PC-3 (cell line): ENCODE measurements at regions not wholly inside any gene's neighbourhood (a gene's known extent, or its start where the extent isn't known, plus 50 kb on each side); places are given as distances from the start of the nearest gene placed in this dataset.

Experiments used
- ATAC-seq: fragments of 200-7000 bp; cut with Tn5 transposase; 2 replicates; pipeline ENCODE4 v1.9.1; 2020; ENCODE audit warnings: mild to moderate bottlenecking, moderate library complexity
- BruUV-seq: library from RNA; stranded (reverse); fragments of 400-500 nt; replicated peaks from 2 replicates; lab custom pipeline; 2021; lab: Mats Ljungman, UMichigan
- CTCF ChIA-PET: fragments of 300-600 bp; sonication (Branson Sonifier 250); formaldehyde crosslinking; loops from one replicate; lab custom pipeline; 2022; ENCODE audit warnings: antibody characterized with exemption; lab: Charles Lee
- POLR2A ChIA-PET: fragments of 300-600 bp; sonication (Branson Sonifier 250); formaldehyde crosslinking; loops from one replicate; lab custom pipeline; 2022; ENCODE audit warnings: antibody characterized with exemption; ENCODE audit not compliant: unreplicated experiment; lab: Charles Lee
- DNase-seq: peaks from one replicate; pipeline ENCODE4 v3.0.0-alpha.2; 2015
- H2AFZ ChIP-seq: fragments of 300-600 bp; sonication (generic); 2 replicates; pipeline ENCODE4 v1.6.0; 2016; ENCODE audit warnings: antibody characterized with exemption, low read length
- H3F3A ChIP-seq: fragments of 300-600 bp; sonication (generic); one replicate; pipeline ENCODE4 v1.6.0; 2017; ENCODE audit warnings: antibody characterized with exemption, low read length, control low read depth, mild to moderate bottlenecking; ENCODE audit not compliant: unreplicated experiment
- H3K27ac ChIP-seq: fragments of 300-600 bp; sonication (generic); 2 replicates; pipeline ENCODE4 v1.5.1; 2016; ENCODE audit warnings: mild to moderate bottlenecking, low read length
- H3K27me3 ChIP-seq: fragments of 300-600 bp; sonication (generic); 2 replicates; pipeline ENCODE4 v1.6.1; 2016; ENCODE audit warnings: low read length, mixed read lengths
- H3K36me3 ChIP-seq: fragments of 300-600 bp; sonication (generic); 2 replicates; pipeline ENCODE4 v1.6.1; 2016; ENCODE audit warnings: low read depth, mixed run types, low read length, mixed read lengths
- H3K4me1 ChIP-seq: fragments of 300-600 bp; sonication (generic); 2 replicates; pipeline ENCODE4 v1.5.1; 2016; ENCODE audit warnings: low read length; ENCODE audit not compliant: insufficient read depth
- H3K4me2 ChIP-seq: fragments of 300-600 bp; sonication (generic); 2 replicates; pipeline ENCODE4 v1.6.0; 2016; ENCODE audit warnings: low read length
- H3K4me3 ChIP-seq: fragments of 300-600 bp; sonication (generic); 2 replicates; pipeline ENCODE4 v1.5.1; 2016; ENCODE audit warnings: mild to moderate bottlenecking, low read length, mixed read lengths
- H3K79me2 ChIP-seq: fragments of 300-600 bp; sonication (generic); 2 replicates; pipeline ENCODE4 v1.6.1; 2017; ENCODE audit warnings: low read length, mixed read lengths
- H3K9ac ChIP-seq: fragments of 300-600 bp; sonication (generic); 2 replicates; pipeline ENCODE4 v1.6.0; 2016; ENCODE audit warnings: mild to moderate bottlenecking, low read length
- H3K9me2 ChIP-seq: fragments of 300-600 bp; sonication (generic); replicated peaks from 2 replicates; pipeline ENCODE4 v1.6.1; 2016; ENCODE audit warnings: mixed run types, low read length, mixed read lengths
- H3K9me3 ChIP-seq: fragments of 300-600 bp; sonication (generic); 2 replicates; pipeline ENCODE4 v1.6.1; 2016; ENCODE audit warnings: low read length, mixed read lengths
- H4K20me1 ChIP-seq: fragments of 300-600 bp; sonication (generic); 2 replicates; pipeline ENCODE4 v1.6.1; 2016; ENCODE audit warnings: low read length, mixed read lengths
- CTCF ChIP-seq: fragments of 300-600 bp; sonication (generic); conservative IDR thresholded peaks from 2 replicates; pipeline ENCODE4 v1.5.1; 2017; ENCODE audit warnings: antibody characterized with exemption, low read depth, mild to moderate bottlenecking, low read length
- EZH2 ChIP-seq: fragments of 300-600 bp; sonication (generic); IDR thresholded peaks from one replicate; pipeline ENCODE4 v1.6.1; 2017; ENCODE audit warnings: antibody characterized with exemption, mild to moderate bottlenecking, low read length; ENCODE audit not compliant: unreplicated experiment
- EZH2phosphoT487 ChIP-seq: fragments of 300-600 bp; sonication (generic); IDR thresholded peaks from 2 replicates; pipeline ENCODE4 v1.6.1; 2018; ENCODE audit warnings: mild to moderate bottlenecking, antibody characterized with exemption, low read length, borderline replicate concordance
- intact Hi-C: fragments of 100-400 bp; cut with micrococcal nuclease; formaldehyde crosslinking; loops from 2 replicates; pipeline ENCODE4 v1.9.0; 2023

DNA sequence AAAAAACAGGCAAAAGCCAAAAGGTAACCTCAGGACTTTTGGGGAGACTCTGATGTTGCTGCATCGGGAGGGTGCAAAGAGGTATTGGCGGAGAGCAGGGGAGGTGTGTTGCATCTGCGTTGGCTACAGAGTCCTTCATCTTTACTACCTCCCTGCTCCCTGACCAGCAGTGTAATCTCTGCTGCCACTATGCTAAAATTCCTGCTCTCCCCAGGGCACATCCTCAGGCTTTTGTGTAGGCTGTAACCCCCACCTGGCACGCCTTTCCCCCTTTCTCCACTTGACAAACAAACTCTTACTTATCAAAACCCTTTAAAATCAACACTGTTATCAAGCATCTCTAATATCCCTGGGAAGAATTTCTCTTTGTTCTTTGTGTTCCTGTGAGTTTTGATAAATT lies 435.3 kb downstream of the HAPSTR1 start:
- Histone ChIP-seq H3K4me3 (no peak overlapping the region), H3K36me3 (no peaks in the 10 kb centered on the region), H3K79me2 (no peaks in the 10 kb centered on the region), H3K9me3 (no peaks in the 10 kb centered on the region), H3K9ac (no peak overlapping the region), H3K27ac (no peak overlapping the region), H4K20me1 (no peaks in the 10 kb centered on the region), H3F3A (no peaks in the 10 kb centered on the region), H3K4me2 (no peak overlapping the region), H3K9me2 (no peaks in the 10 kb centered on the region), H2AFZ (no peak overlapping the region), H3K4me1 (no peaks in the 10 kb centered on the region), H3K27me3 (no peaks in the 10 kb centered on the region)
- ChIA-PET POLR2A (no interaction called here), CTCF (no interaction called here)
- no peak for DNase-seq
- no TSS peak for BruUV-seq
- no peak for TF ChIP-seq CTCF
- TF ChIP-seq EZH2phosphoT487, result no peak
- no peak for TF ChIP-seq EZH2
- ATAC-seq, result no peak
- intact Hi-C loops, result no loop called here

DNA sequence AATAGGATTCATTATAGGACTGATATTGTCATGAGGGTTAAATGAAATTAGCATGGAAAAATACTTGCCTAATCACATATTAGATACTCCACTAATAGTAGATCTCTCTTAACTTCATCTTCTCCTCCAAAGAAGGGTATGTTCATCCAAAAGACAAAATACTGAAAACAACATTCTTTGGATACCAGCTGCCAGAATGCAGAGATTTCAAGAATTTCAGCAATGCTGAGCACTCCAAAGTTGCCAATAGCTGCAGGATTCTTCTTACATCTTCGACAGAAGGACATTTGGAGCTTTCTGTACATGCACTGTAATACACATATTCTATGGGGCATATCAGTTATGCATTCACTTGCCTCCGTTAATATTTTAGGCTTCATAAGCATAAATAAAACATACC lies 436.5 kb downstream of the HAPSTR1 start:
- H4K20me1 ChIP-seq, result no peaks in the 10 kb centered on the region
- H3F3A ChIP-seq, result no peaks in the 10 kb centered on the region
- intact Hi-C loops, result no loop called here
- ChIA-PET CTCF (no interaction called here), POLR2A (no interaction called here)
- H3K79me2 ChIP-seq, result no peaks in the 10 kb centered on the region
- no peak for DNase-seq
- BruUV-seq, result no TSS peak
- no peaks in the 10 kb centered on the region for H3K27me3 ChIP-seq
- no peak for TF ChIP-seq EZH2
- TF ChIP-seq EZH2phosphoT487, result no peak
- TF ChIP-seq CTCF, result no peak
- no peak overlapping the region for H3K9ac ChIP-seq
- no peaks in the 10 kb centered on the region for H3K9me3 ChIP-seq
- H3K36me3 ChIP-seq, result no peaks in the 10 kb centered on the region
- H3K27ac ChIP-seq, result no peak overlapping the region
- ATAC-seq, result no peak
- H3K9me2 ChIP-seq, result no peaks in the 10 kb centered on the region
- no peak overlapping the region for H2AFZ ChIP-seq
- no peak overlapping the region for H3K4me2 ChIP-seq
- H3K4me1 ChIP-seq, result no peaks in the 10 kb centered on the region
- H3K4me3 ChIP-seq, result no peak overlapping the region

DNA sequence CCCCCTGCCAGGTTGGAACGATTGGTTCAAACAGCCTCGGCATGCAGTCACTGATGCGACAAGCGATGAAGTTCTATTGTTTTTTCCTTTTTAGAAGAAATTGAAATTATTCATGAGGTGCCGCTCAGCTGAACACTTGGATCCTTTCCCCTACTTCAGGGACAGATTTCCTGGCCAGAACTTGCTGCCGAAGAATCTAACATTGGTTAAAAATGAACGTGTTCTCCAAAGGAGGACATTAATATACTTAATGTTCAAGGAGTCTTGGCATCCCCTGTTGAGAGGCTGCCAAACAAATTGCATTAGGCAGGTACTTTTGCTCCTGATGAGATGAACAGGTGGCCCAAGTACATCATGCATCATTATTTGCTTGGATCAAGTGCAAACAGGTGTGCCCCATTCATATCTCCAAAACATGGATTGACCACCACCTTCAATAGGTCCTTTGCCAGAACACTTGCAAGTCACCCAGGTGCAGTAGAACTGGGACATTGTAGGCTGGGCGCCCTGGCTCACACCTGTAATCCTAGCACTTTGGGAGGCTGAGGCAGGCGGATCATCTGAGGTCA lies 437.2 kb downstream of the HAPSTR1 start:
- ChIA-PET POLR2A (no interaction called here), CTCF (no interaction called here)
- H4K20me1 ChIP-seq, result no peaks in the 10 kb centered on the region
- no peak overlapping the region for H3K4me2 ChIP-seq
- no peaks in the 10 kb centered on the region for H3K36me3 ChIP-seq
- ATAC-seq (no peak), DNase-seq (no peak)
- no peaks in the 10 kb centered on the region for H3F3A ChIP-seq
- H3K9me3 ChIP-seq, result no peaks in the 10 kb centered on the region
- intact Hi-C loops, result no loop called here
- no peaks in the 10 kb centered on the region for H3K4me1 ChIP-seq
- no peak overlapping the region for H2AFZ ChIP-seq
- BruUV-seq, result no TSS peak
- H3K9me2 ChIP-seq, result no peaks in the 10 kb centered on the region
- TF ChIP-seq EZH2, result no peak
- no peak for TF ChIP-seq CTCF
- no peak for TF ChIP-seq EZH2phosphoT487
- no peaks in the 10 kb centered on the region for H3K79me2 ChIP-seq
- no peak overlapping the region for H3K4me3 ChIP-seq
- H3K27ac ChIP-seq, result no peak overlapping the region
- H3K9ac ChIP-seq, result no peak overlapping the region
- H3K27me3 ChIP-seq, result no peaks in the 10 kb centered on the region
